ENCODE measurements at regions not wholly inside any gene's neighbourhood (a gene's known extent, or its start where the extent isn't known, plus 50 kb on each side); places are given as distances from the start of the nearest gene placed in this dataset.

DNA sequence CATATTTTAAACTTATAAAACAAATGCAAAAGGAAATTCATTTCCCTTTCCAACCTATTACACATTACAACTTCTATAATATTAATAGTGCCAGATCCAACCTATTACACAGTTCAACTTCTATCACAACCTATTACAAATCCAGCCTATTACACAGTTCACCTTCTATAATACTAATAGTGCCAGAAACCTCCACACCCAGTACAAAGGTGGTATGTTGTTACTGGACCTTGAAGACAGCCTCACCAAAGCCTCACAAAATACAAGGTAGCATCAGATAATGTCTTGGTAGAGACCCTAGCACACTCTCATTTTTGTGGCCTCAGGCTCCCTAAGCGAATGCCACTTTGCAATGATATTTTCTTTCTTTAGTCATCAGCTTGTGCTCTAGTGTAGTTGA, 68.7 kb upstream of the PELI2 start:
- Histone ChIP-seq H3K36me3 (no peaks in the 10 kb centered on the region), H3K4me3 (no peak overlapping the region), H3K27ac (no peak overlapping the region), H3K27me3 (replicated peaks; ENCODE audit: insufficient read depth) (no peaks in the 10 kb centered on the region), H3K9me3 (no peaks in the 10 kb centered on the region), H3K4me1 (ENCODE audit: control insufficient read depth in 1 of 2, low read depth in 2 of 2) (no peaks in the 10 kb centered on the region)
- ATAC-seq (ENCODE audit: insufficient number of reproducible peaks, low FRiP score, low read depth) (no peak), DNase-seq (ENCODE audit: low spot score) (no peak)
- TF ChIP-seq, protein P1, sequence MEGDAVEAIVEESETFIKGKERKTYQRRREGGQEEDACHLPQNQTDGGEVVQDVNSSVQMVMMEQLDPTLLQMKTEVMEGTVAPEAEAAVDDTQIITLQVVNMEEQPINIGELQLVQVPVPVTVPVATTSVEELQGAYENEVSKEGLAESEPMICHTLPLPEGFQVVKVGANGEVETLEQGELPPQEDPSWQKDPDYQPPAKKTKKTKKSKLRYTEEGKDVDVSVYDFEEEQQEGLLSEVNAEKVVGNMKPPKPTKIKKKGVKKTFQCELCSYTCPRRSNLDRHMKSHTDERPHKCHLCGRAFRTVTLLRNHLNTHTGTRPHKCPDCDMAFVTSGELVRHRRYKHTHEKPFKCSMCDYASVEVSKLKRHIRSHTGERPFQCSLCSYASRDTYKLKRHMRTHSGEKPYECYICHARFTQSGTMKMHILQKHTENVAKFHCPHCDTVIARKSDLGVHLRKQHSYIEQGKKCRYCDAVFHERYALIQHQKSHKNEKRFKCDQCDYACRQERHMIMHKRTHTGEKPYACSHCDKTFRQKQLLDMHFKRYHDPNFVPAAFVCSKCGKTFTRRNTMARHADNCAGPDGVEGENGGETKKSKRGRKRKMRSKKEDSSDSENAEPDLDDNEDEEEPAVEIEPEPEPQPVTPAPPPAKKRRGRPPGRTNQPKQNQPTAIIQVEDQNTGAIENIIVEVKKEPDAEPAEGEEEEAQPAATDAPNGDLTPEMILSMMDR (IDR thresholded peaks at IDR 0.05) = no peak

DNA sequence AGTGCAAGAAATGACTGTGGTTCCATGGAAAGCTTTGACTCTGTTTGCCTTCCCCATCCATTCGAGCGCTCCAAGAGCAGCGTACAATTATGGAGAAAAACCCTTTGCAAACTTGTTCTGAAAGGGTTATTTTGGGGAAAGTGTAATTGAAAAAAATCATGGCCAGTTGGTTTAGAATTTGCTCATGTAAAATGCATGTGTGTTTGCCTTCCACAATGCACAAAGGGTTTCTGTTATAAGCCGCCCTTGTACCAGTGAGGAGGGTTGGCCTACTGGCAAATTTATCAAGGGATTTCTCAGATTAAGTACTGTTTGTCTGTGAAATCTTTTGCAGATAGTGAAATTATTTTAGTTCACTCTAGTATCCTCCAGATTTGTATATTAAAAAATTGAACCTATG, 62.7 kb upstream of the PELI2 start:
- ATAC-seq (ENCODE audit: insufficient number of reproducible peaks, low FRiP score, low read depth) (no peak), DNase-seq (ENCODE audit: low spot score) (no peak)
- H3K4me1 ChIP-seq (ENCODE audit: control insufficient read depth in 1 of 2, low read depth in 2 of 2) = no peaks in the 10 kb centered on the region
- TF ChIP-seq, protein P1 (IDR thresholded peaks at IDR 0.05) = no peak
- H3K27me3 ChIP-seq (replicated peaks; ENCODE audit: insufficient read depth) = no peaks in the 10 kb centered on the region
- no peaks in the 10 kb centered on the region for H3K36me3 ChIP-seq
- H3K9me3 ChIP-seq = no peaks in the 10 kb centered on the region
- no peak overlapping the region for H3K27ac ChIP-seq
- no peak overlapping the region for H3K4me3 ChIP-seq

DNA sequence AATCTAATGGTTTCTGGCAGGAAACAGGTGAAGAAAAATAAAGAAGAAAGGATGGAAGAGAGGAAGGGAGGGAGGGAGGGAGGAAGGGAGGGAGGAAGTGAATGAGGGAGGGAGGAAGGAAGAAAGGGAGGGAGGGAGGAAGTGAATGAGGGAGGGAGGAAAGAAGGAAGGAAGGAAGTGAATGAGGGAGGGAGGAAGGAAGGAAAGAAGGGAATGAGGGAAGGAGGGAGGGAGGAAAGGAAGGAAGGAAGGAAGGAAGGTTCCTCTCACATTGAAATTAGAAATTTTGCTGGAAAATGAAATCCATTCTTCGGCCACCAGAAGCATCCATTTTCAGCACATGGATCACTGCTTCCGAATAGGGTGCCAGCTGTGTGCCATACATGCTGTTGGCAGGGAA, 62.2 kb upstream of the PELI2 start:
- no peak for ATAC-seq (ENCODE audit: insufficient number of reproducible peaks, low FRiP score, low read depth)
- no peak overlapping the region for H3K27ac ChIP-seq
- TF ChIP-seq, protein P1 (IDR thresholded peaks at IDR 0.05) = no peak

DNA sequence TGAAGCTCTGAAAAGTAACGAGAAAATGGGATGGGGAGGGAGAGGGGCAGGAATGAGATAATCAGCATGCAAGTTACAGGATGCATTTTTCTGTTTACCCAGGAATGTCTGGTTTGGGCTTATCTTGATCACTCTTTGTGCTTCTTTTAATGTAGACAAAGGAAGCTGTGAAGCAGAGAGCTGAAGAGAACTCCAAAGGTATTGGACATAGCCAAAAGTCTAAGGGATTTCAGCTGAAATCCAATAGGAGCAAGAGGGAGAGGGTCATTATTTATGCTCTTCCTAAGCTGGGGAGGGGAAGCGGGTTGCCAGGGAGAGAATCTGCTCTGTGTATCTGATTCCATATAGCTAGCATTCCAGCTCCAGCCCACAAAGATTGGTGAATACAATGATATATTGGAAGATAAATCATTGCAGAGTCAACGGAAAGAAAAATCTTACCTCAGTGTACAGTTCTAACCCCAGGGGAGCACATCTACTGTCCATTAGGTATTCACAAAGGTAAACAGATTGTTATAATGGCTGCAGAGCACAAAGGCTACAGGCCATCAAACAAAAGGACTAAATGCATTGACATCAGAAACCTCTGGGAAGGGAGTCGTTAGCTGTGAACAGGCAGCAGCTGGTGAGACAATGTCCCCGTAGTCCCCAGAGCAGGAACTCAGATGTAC, 61.0 kb upstream of the PELI2 start:
- Histone ChIP-seq H3K4me3 (no peak overlapping the region), H3K27me3 (replicated peaks; ENCODE audit: insufficient read depth) (no peaks in the 10 kb centered on the region), H3K4me1 (ENCODE audit: control insufficient read depth in 1 of 2, low read depth in 2 of 2) (no peaks in the 10 kb centered on the region), H3K9me3 (no peaks in the 10 kb centered on the region), H3K36me3 (no peaks in the 10 kb centered on the region), H3K27ac (no peak overlapping the region)
- DNase-seq (ENCODE audit: low spot score) = no peak
- ATAC-seq (ENCODE audit: insufficient number of reproducible peaks, low FRiP score, low read depth) = no peak
- TF ChIP-seq, protein P1 (IDR thresholded peaks at IDR 0.05) = no peak

More for the DNA sequence above, 62.2 kb upstream of the PELI2 start:
- no peaks in the 10 kb centered on the region for H3K9me3 ChIP-seq
- no peaks in the 10 kb centered on the region for H3K4me1 ChIP-seq (ENCODE audit: control insufficient read depth in 1 of 2, low read depth in 2 of 2)
- H3K4me3 ChIP-seq = no peak overlapping the region
- no peaks in the 10 kb centered on the region for H3K36me3 ChIP-seq
- no peaks in the 10 kb centered on the region for H3K27me3 ChIP-seq (replicated peaks; ENCODE audit: insufficient read depth)
- DNase-seq (ENCODE audit: low spot score) = no peak

DNA sequence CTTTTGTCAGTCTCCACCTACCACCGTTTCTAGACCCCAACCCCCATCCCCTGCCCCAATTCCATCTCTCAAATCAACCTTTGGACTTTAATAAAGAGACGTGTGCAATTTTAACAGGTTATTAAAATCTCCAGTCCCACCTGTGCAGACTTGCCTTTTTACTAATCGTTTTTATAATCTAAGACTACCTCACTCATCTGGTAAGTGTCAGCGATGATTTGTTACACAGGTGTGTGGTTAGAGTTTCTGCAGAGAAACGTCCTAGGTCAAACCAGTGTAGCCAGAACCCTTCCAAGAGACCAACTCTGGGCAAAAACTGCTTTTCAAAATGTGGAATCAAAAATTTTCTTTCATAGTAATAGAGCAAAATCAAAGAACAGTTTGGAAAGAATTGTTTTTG, 60.4 kb upstream of the PELI2 start:
- Histone ChIP-seq H3K36me3 (no peaks in the 10 kb centered on the region), H3K4me3 (no peak overlapping the region), H3K4me1 (ENCODE audit: control insufficient read depth in 1 of 2, low read depth in 2 of 2) (no peaks in the 10 kb centered on the region), H3K27me3 (replicated peaks; ENCODE audit: insufficient read depth) (no peaks in the 10 kb centered on the region), H3K9me3 (no peaks in the 10 kb centered on the region), H3K27ac (no peak overlapping the region)
- TF ChIP-seq, protein P1 (IDR thresholded peaks at IDR 0.05) = no peak
- ATAC-seq (ENCODE audit: insufficient number of reproducible peaks, low FRiP score, low read depth) = no peak
- no peak for DNase-seq (ENCODE audit: low spot score)
